B cell (primary cell): ENCODE measurements at regions not wholly inside any gene's neighbourhood (a gene's known extent, or its start where the extent isn't known, plus 50 kb on each side); places are given as distances from the start of the nearest gene placed in this dataset.

Source experiments
- ATAC-seq: fragments of 200-7000 bp; cut with Tn5 transposase; one replicate; pipeline ENCODE4 v1.10.0; 2021; ENCODE audit warnings: low read depth, mild to moderate bottlenecking, moderate number of reproducible peaks, moderate library complexity
- CTCF ChIA-PET: fragments of 350-600 bp; sonication (Branson Sonifier 250); formaldehyde crosslinking; loops from one replicate; lab custom pipeline; 2021; ENCODE audit warnings: antibody characterized with exemption, inconsistent platforms; lab: Charles Lee
- POLR2A ChIA-PET: fragments of 350-600 bp; sonication (Branson Sonifier 250); formaldehyde crosslinking; loops from one replicate; lab custom pipeline; 2021; ENCODE audit warnings: antibody characterized with exemption; lab: Charles Lee
- DNase-seq: peaks from one replicate; pipeline ENCODE4 v3.0.0; 2013
- H2AFZ ChIP-seq: 2 replicates; pipeline ENCODE4 v1.6.1; 2012; ENCODE audit warnings: mild to moderate bottlenecking, low read depth, low read length; ENCODE audit not compliant: insufficient read depth, poor library complexity, severe bottlenecking
- H3K27ac ChIP-seq, 2 donors: 1 replicate in 1 of 2; 2 replicates in 1 of 2; pipeline ENCODE4 v1.5.1; 2012 to 2013; ENCODE audit warnings: low read length in 2 of 2, mild to moderate bottlenecking in 2 of 2, moderate library complexity in 1 of 2
- H3K27me3 ChIP-seq, 4 experiments: fragments of 200-600 bp in 1 of 4; sonication (generic) in 1 of 4; replicated peaks in 1 of 4; 1 replicate in 2 of 4; 2 replicates in 2 of 4; pipeline versions ENCODE4 v1.6.1 to v1.7.0; 2013 to 2016; ENCODE audit warnings: low read length in 3 of 4, mild to moderate bottlenecking in 2 of 4, mixed read lengths in 1 of 4, moderate library complexity in 1 of 4; ENCODE audit not compliant: insufficient read depth in 4 of 4, control insufficient read depth in 3 of 4; ENCODE audit errors: control extremely low read depth in 1 of 4
- H3K36me3 ChIP-seq, 2 experiments: replicated peaks in 1 of 2; 1 replicate in 1 of 2; 2 replicates in 1 of 2; pipeline versions ENCODE4 v1.6.1 to v1.7.1; 2013; ENCODE audit warnings: low read length in 1 of 2; ENCODE audit not compliant: insufficient read depth in 2 of 2, control insufficient read depth in 1 of 2; ENCODE audit errors: control extremely low read depth in 1 of 2, extremely low read depth in 1 of 2
- H3K4me1 ChIP-seq, 2 donors: fragments of 200-600 bp in 1 of 2; sonication (generic) in 1 of 2; 1 replicate in 1 of 2; 2 replicates in 1 of 2; pipeline versions ENCODE4 v1.5.1 to v1.6.1; 2013 to 2017; ENCODE audit warnings: low read length in 2 of 2; ENCODE audit not compliant: control insufficient read depth in 2 of 2, insufficient read depth in 2 of 2
- H3K4me2 ChIP-seq: replicated peaks from 2 replicates; pipeline ENCODE3; 2012; ENCODE audit warnings: mild to moderate bottlenecking, low read depth, low read length; ENCODE audit not compliant: poor library complexity, severe bottlenecking
- H3K4me3 ChIP-seq, 5 experiments: fragments of 200-600 bp in 1 of 5; sonication (generic) in 1 of 5; 1 replicate in 3 of 5; 2 replicates in 2 of 5; pipeline versions ENCODE4 v1.5.1 to v1.7.0; 2011 to 2016; ENCODE audit warnings: low read length in 4 of 5, mild to moderate bottlenecking in 4 of 5, low read depth in 2 of 5, control low read depth in 1 of 5, moderate library complexity in 1 of 5; ENCODE audit not compliant: insufficient read depth in 1 of 5; ENCODE audit errors: control extremely low read depth in 1 of 5, extremely low read depth in 1 of 5
- H3K79me2 ChIP-seq: fragments of 200-600 bp; sonication (generic); one replicate; pipeline ENCODE4 v1.6.0; 2016; ENCODE audit warnings: low read length; ENCODE audit not compliant: control insufficient read depth, insufficient read depth
- H3K9ac ChIP-seq: fragments of 200-600 bp; sonication (generic); 2 replicates; pipeline ENCODE4 v1.6.1; 2017; ENCODE audit warnings: mild to moderate bottlenecking, low read length, moderate library complexity
- H3K9me3 ChIP-seq, 3 donors: one replicate each; pipeline versions ENCODE4 v1.6.1 to v1.7.1; 2013; ENCODE audit warnings: low read length in 2 of 3; ENCODE audit not compliant: control insufficient read depth in 2 of 3, insufficient read depth in 1 of 3; ENCODE audit errors: control extremely low read depth in 1 of 3
- H4K20me1 ChIP-seq: 2 replicates; pipeline ENCODE4 v1.6.0; 2012; ENCODE audit warnings: mild to moderate bottlenecking, low read length; ENCODE audit not compliant: insufficient read depth, control insufficient read depth, poor library complexity, severe bottlenecking
- H3K27ac Mint-ChIP-seq: one replicate; pipeline ENCODE4 v1.8.0; 2021; ENCODE audit warnings: mixed read lengths
- H3K27me3 Mint-ChIP-seq: one replicate; pipeline ENCODE4 v1.8.0; 2021; ENCODE audit warnings: mixed read lengths
- H3K4me1 Mint-ChIP-seq: one replicate; pipeline ENCODE4 v1.8.0; 2021; ENCODE audit warnings: mixed read lengths
- H3K4me3 Mint-ChIP-seq: one replicate; pipeline ENCODE4 v1.8.0; 2021; ENCODE audit warnings: mixed read lengths
- H3K9me3 Mint-ChIP-seq: one replicate; pipeline ENCODE4 v1.8.0; 2022; ENCODE audit warnings: mixed read lengths; ENCODE audit not compliant: insufficient read depth
- EZH2 ChIP-seq: IDR thresholded peaks from 2 replicates; pipeline ENCODE4 v1.6.1; 2012; ENCODE audit warnings: borderline replicate concordance, low read depth, mild to moderate bottlenecking, moderate library complexity, low read length; ENCODE audit not compliant: insufficient read depth, poor library complexity, severe bottlenecking
- WGBS: methylation state at CpG from one replicate; pipeline ENCODE4 v1.1.5; 2013; ENCODE audit warnings: missing lambda C conversion rate; ENCODE audit not compliant: insufficient coverage; 5-methylcytosine and 5-hydroxymethylcytosine counted together
- intact Hi-C: fragments of 100-400 bp; cut with micrococcal nuclease; formaldehyde crosslinking; loops from one replicate; pipeline ENCODE4 v1.10.0; 2022
- TF ChIP-seq, protein P1 (sequence below): fragments of 200-600 bp; IDR thresholded peaks from one replicate; pipeline ENCODE4 v1.8.0; 2022; ENCODE audit warnings: antibody characterized with exemption, mild to moderate bottlenecking

GRCh38 chr10:131444286-131444685 is 132.8 kb upstream of the TCERG1L start:
- TF ChIP-seq, protein P1, sequence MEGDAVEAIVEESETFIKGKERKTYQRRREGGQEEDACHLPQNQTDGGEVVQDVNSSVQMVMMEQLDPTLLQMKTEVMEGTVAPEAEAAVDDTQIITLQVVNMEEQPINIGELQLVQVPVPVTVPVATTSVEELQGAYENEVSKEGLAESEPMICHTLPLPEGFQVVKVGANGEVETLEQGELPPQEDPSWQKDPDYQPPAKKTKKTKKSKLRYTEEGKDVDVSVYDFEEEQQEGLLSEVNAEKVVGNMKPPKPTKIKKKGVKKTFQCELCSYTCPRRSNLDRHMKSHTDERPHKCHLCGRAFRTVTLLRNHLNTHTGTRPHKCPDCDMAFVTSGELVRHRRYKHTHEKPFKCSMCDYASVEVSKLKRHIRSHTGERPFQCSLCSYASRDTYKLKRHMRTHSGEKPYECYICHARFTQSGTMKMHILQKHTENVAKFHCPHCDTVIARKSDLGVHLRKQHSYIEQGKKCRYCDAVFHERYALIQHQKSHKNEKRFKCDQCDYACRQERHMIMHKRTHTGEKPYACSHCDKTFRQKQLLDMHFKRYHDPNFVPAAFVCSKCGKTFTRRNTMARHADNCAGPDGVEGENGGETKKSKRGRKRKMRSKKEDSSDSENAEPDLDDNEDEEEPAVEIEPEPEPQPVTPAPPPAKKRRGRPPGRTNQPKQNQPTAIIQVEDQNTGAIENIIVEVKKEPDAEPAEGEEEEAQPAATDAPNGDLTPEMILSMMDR = no peak
- TF ChIP-seq EZH2 = no peak
- no peak overlapping the region for H3K4me2 ChIP-seq
- no peak overlapping the region for H3K9ac ChIP-seq
- DNase-seq (no peak), ATAC-seq (no peak)
- POLR2A ChIA-PET = no interaction called here
- intact Hi-C loops = no loop called here
- no peak overlapping the region for H3K4me3 Mint-ChIP-seq
- H2AFZ ChIP-seq = no peak overlapping the region
- H4K20me1 ChIP-seq = no peaks in the 10 kb centered on the region
- H3K9me3 Mint-ChIP-seq = no peaks in the 10 kb centered on the region
- no peaks in the 10 kb centered on the region for H3K4me1 Mint-ChIP-seq
- no peaks in the 10 kb centered on the region for H3K4me1 ChIP-seq
- no peaks in the 10 kb centered on the region for H3K27me3 ChIP-seq
- peaks cover 10% of the 10 kb centered on the region for H3K27me3 Mint-ChIP-seq
- no peak overlapping the region for H3K27ac Mint-ChIP-seq
- no peak overlapping the region for H3K27ac ChIP-seq
- H3K79me2 ChIP-seq = no peaks in the 10 kb centered on the region
- no peaks in the 10 kb centered on the region for H3K36me3 ChIP-seq
- CTCF ChIA-PET = no interaction called here
- H3K4me3 ChIP-seq = no peak overlapping the region
- peaks cover 0 to 19% (median 0%) of the 10 kb centered on the region in 3 donors for H3K9me3 ChIP-seq

- Histone ChIP-seq H3K4me3 (no peak overlapping the region), H3K4me1 (no peaks in the 10 kb centered on the region), H3K36me3 (no peaks in the 10 kb centered on the region), H3K27me3 (no peaks in the 10 kb centered on the region), H3K4me2 (no peak overlapping the region), H3K9me3 (peaks cover 0 to 16% (median 0%) of the 10 kb centered on the region in 3 donors), H2AFZ (no peak overlapping the region), H3K27ac (no peak overlapping the region), H4K20me1 (no peaks in the 10 kb centered on the region), H3K79me2 (no peaks in the 10 kb centered on the region), H3K9ac (no peak overlapping the region)
- intact Hi-C loops = no loop called here
- Mint-ChIP-seq H3K4me3 (no peak overlapping the region), H3K27me3 (peaks cover 8% of the 10 kb centered on the region), H3K9me3 (no peaks in the 10 kb centered on the region), H3K27ac (no peak overlapping the region), H3K4me1 (no peaks in the 10 kb centered on the region)
- POLR2A ChIA-PET = no interaction called here
- TF ChIP-seq, protein P1 = no peak
- TF ChIP-seq EZH2 = no peak
- ATAC-seq = no peak
- 48% methylated on average over 11 of the region's 12 CpGs for WGBS
- DNase-seq = no peak
- CTCF ChIA-PET = no interaction called here
Observed at GRCh38 chr10:131444862-131445461, 133.4 kb upstream of the TCERG1L start.
